Renal pelvis (tissue), 1 donor: ENCODE measurements at regions not wholly inside any gene's neighbourhood (a gene's known extent, or its start where the extent isn't known, plus 50 kb on each side); places are given as distances from the start of the nearest gene placed in this dataset.

ENCODE experiments used
- DNase-seq: peaks from one replicate; pipeline ENCODE4 v3.0.0-alpha.2; 2013

GRCh38 chr21:38956856-38957571 is 151.3 kb downstream of the ETS2 start:
- DNase-seq = no peak

- DNase-seq = no peak
Observed at GRCh38 chr21:38956521-38956855, 150.8 kb downstream of the ETS2 start.

GRCh38 chr21:38956007-38956406 is 150.3 kb downstream of the ETS2 start:
- no peak for DNase-seq

DNA sequence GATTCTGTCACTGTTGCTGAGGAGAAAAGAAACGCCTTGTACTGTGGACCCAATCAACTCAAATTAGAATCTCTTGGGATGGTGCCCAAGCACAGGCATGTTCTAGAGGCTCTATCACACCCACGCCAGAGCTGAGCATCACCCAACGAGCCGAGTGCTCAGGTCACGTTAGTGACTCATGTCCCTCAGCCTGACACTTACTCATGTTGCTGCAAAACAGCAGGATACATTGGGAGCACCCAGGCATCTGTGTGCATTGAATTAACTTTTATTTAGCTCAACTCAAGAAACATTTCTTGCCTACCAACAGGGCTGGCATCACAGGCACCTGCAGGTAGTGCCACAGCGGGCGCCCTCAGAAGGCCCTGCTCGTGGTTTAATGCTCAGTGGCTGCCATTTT is 149.8 kb downstream of the ETS2 start:
- DNase-seq = no peak

GRCh38 chr21:38954588-38955004 is 148.9 kb downstream of the ETS2 start:
- DNase-seq = no peak

DNA sequence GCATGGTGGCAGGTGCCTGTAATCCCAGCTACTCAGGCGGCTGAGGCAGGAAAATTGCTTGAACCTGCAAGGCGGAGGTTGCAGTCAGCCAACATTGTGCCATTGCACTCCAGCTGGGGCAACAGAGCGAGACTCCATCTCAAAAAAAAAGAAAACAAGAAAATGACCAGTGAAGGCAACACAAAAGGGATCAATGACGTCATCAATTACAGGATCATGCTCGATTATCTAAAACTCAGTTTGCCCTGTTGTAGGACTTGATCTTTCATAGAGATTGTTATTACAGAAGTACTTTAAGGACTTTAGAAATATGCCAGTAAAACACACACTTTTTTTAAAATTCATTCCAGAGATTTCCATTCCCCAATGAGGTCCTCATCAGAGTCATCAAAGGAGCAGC is 147.8 kb downstream of the ETS2 start:
- no peak for DNase-seq

DNA sequence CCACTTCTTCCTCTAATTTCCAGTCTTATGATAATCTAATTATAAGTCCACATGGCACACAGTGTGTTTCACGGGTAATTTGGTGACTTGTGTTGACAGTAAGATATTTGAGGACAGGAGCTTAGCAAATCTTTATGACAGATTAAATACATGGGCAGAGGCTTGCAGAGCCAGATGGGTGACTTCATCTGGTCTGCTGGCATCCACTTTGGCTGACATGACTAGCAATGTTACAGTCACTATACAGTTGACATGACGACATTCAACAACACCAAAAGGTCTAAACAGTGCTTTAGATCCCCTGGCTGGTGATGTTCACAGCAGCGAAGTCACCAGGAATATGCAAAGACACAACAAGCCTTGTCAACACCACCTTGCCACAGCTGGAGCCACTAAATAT is 147.2 kb downstream of the ETS2 start:
- no peak for DNase-seq

GRCh38 chr21:38951095-38951730 is 145.5 kb downstream of the ETS2 start:
- no peak for DNase-seq

DNA sequence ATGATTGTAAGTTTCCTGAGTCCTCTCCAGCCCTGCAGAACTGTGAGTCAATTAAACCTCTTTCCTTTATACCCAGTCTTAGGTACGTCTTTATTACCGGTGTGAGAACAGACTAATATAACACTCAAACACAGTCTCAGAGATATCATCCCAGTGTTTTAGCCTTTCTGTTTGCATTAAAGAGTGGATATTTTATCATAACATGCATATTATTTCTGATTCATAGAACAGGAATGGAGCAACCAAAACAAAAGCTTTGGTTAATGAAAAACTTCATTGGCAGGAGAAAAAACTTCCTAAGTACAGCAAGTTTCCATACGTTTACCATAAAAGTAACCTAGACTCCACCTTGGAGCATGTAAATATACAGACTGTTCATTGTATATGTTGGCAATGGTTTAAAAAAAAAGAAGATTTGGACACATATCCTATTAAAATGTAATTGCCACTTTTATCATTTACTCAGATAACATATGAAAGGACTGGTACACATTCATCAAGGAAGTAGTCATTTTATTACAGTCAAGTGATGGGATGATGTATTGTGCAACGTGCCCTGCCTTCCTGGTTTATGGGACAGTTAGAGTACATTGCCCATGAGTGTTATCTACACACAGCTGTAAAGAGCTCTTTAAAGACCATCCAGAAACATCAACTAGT is 144.8 kb downstream of the ETS2 start:
- no peak for DNase-seq

- DNase-seq = no peak
Observed at GRCh38 chr21:38949070-38949380, 143.3 kb downstream of the ETS2 start.

DNA sequence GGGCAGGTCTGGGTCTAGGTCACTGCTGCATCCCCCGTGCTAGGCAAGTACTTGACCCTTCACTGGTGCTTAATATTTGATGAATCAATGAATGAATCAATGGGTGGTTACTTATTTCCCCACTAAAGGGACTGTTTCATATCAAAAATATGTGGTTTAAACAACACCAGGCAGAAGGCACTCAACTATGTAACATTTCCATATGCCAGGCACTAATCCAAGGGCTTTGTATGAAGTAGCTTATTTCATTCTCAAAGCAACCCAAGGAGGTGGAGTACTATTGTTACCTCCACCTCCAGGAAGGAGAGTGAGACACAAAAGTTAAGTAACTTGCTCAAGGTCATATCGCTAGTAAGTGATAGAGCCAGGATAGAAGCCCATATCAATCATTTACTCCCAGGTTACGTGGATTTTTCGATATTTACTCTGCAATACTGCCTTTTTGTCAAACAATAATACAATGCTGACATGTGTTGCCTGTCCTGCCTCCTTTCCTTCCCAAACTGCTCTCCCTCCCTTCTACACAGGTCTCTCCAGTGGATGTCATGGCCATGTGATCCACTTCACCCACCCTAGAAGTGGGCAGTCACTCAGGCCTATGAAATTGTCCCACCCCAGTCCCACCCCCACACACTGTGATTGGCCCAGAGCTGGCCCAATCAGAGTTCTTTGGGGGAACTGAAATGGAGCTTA is 142.8 kb downstream of the ETS2 start:
- DNase-seq = no peak

GRCh38 chr21:38945545-38946245 is 140.0 kb downstream of the ETS2 start:
- no peak for DNase-seq

- no peak for DNase-seq
Observed at GRCh38 chr21:38944903-38945302, 139.2 kb downstream of the ETS2 start.

DNA sequence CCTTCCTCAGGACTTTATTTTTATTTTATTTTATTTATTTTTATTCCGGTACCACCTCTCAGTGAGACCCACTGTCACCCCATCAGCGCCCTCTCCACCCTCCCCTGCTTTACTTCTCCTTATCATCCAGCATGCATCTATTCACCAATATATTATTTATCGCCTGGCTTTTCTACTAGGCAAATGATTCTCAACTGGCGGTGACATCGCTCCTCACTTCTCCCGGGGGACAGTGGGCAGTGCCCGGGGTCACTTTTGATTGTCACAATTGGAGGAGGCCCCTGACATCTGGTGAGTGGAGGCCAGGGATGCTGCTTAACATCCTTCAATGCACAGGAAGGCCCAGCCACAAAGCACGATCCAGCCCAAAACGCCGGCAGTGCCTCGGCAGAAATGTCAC is 138.7 kb downstream of the ETS2 start:
- no peak for DNase-seq

DNA sequence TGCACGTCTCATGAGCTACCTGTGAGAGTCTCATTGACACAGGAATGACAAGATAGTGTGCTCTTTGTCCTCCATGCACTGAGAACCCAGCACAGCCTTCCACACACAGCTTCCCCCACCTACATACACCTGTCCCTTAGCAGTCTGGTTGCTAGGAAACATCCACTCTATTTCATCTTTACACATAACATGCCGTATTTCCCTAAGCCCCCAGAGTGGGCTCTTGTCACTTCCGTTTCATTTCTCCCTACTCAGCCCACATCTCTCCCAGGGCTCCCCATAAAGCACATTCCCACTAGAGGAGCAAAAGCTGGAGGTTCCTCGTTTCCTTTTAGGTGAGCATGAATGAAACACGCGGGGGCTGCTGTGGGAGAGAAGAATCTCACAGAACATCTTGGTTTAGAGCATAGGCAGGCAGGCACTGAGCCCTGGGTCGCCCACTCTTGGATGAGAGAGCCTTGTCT is 137.1 kb downstream of the ETS2 start:
- no peak for DNase-seq

GRCh38 chr21:38938769-38939168 is 133.0 kb downstream of the ETS2 start:
- no peak for DNase-seq

GRCh38 chr21:38938343-38938742 is 132.6 kb downstream of the ETS2 start:
- DNase-seq = no peak

- no peak for DNase-seq
Observed at GRCh38 chr21:38937844-38938243, 132.1 kb downstream of the ETS2 start.

GRCh38 chr21:38937286-38937790 is 131.6 kb downstream of the ETS2 start:
- no peak for DNase-seq

DNA sequence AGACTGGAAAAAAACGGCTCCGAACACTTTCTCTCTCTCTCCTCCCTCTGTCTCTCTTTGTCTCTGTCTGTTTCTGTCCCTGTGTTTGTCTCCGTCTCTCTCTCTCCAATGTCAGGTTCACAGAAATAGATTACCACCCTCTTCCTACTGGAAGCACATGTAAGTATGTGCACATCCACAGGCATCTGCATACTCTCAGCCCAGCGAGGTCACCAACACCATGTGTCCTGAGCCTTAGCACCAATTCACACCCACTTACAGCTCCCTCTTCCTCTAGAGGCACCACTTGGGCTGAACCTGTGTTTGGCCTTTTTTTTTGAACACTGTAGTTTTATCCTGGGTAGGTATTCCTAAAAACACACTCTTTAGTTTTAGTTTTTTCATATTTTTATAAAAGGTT is 130.5 kb downstream of the ETS2 start:
- no peak for DNase-seq

GRCh38 chr21:38933731-38934130 is 128.0 kb downstream of the ETS2 start:
- no peak for DNase-seq

GRCh38 chr21:38931291-38931690 is 125.6 kb downstream of the ETS2 start:
- DNase-seq = no peak
